ENCODE measurements at regions not wholly inside any gene's neighbourhood (a gene's known extent, or its start where the extent isn't known, plus 50 kb on each side); places are given as distances from the start of the nearest gene placed in this dataset.

DNA sequence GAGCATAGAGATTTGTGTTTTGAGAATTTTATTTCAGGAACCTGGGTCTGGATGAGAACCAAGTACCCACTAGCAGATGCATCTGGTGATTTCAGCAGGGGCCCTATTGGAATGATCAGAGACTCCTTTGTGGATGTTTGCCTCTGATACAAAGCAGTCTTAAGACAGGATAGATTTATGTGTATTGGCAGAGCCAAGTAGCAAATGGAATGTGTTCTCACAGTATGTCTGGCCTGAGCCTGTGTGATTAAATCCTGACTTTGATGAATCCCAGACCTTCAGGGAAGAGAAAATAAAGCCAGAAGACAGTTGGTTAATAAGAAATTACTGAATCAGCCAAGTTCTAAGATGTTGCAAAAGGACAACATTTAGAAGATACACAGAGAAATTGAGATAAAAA, 755.5 kb upstream of the SEMA6D start:
- TF ChIP-seq POLR2A (IDR thresholded peaks at IDR 0.05) (no peak), EP300 (IDR thresholded peaks at IDR 0.05) (no peak)
